SK-N-SH treated with all-trans-retinoic acid at 6 μM for 48 hours (cell line): ENCODE measurements at regions not wholly inside any gene's neighbourhood (a gene's known extent, or its start where the extent isn't known, plus 50 kb on each side); places are given as distances from the start of the nearest gene placed in this dataset.

Experiments
- ATAC-seq: fragments of 200-7000 bp; cut with Tn5 transposase; 3 replicates; pipeline ENCODE4 v1.9.1; 2020; ENCODE audit warnings: mild to moderate bottlenecking, moderate library complexity
- ARNTL ChIP-seq: fragments of 450-650 bp; formaldehyde crosslinking; IDR thresholded peaks from 2 replicates; pipeline ENCODE4 v1.5.0; 2020; ENCODE audit warnings: low read depth, mild to moderate bottlenecking, moderate library complexity, borderline replicate concordance
- BACH2 ChIP-seq: fragments of 250-450 bp; sonication (Bioruptor Pico); IDR thresholded peaks from 2 replicates; pipeline ENCODE4 v1.9.0; 2021; ENCODE audit warnings: mild to moderate bottlenecking, borderline replicate concordance
- CREB5 ChIP-seq: fragments of 250-450 bp; sonication (Bioruptor Pico); IDR thresholded peaks from 2 replicates; pipeline ENCODE4 v1.5.1; 2020; ENCODE audit warnings: low read depth, mild to moderate bottlenecking, moderate library complexity
- CSDC2 ChIP-seq: fragments of 250-450 bp; sonication (Bioruptor Pico); IDR thresholded peaks from 2 replicates; pipeline ENCODE4 v1.5.0; 2020; ENCODE audit warnings: mild to moderate bottlenecking, moderate library complexity
- CSRNP3 ChIP-seq: fragments of 250-450 bp; sonication (Bioruptor Pico); IDR thresholded peaks from 2 replicates; pipeline ENCODE4 v1.5.1; 2021; ENCODE audit warnings: mild to moderate bottlenecking, moderate library complexity
- ESRRG ChIP-seq: fragments of 250-450 bp; sonication (Bioruptor Pico); IDR thresholded peaks from 2 replicates; pipeline ENCODE4 v1.6.1; 2021; ENCODE audit warnings: mild to moderate bottlenecking
- GLIS3 ChIP-seq: fragments of 250-450 bp; sonication (Bioruptor Pico); IDR thresholded peaks from 2 replicates; pipeline ENCODE4 v1.5.0; 2020; ENCODE audit warnings: mild to moderate bottlenecking, moderate library complexity
- ISL1 ChIP-seq: fragments of 250-450 bp; sonication (Bioruptor Pico); IDR thresholded peaks from 2 replicates; pipeline ENCODE4 v2.1.2; 2022; ENCODE audit warnings: mild to moderate bottlenecking, moderate library complexity
- OSR1 ChIP-seq: fragments of 250-450 bp; sonication (Bioruptor Pico); IDR thresholded peaks from 2 replicates; pipeline ENCODE4 v1.8.0; 2022; ENCODE audit warnings: moderate library complexity, mild to moderate bottlenecking, inconsistent platforms
- PPARA ChIP-seq: fragments of 250-450 bp; sonication (Bioruptor Pico); IDR thresholded peaks from 2 replicates; pipeline ENCODE4 v1.5.0; 2020; ENCODE audit warnings: mild to moderate bottlenecking, borderline replicate concordance
- RARB ChIP-seq: fragments of 250-450 bp; sonication (Bioruptor Pico); IDR thresholded peaks from 2 replicates; pipeline ENCODE4 v1.8.0; 2021; ENCODE audit warnings: mild to moderate bottlenecking, moderate library complexity
- TCF4 ChIP-seq: fragments of 250-450 bp; sonication (Bioruptor Pico); IDR thresholded peaks from 2 replicates; pipeline ENCODE4 v1.8.0; 2021; ENCODE audit warnings: mild to moderate bottlenecking, moderate library complexity, borderline replicate concordance
- ZC3H10 ChIP-seq: fragments of 250-450 bp; sonication (Bioruptor Pico); IDR thresholded peaks from 2 replicates; pipeline ENCODE4 v1.5.1; 2021; ENCODE audit warnings: mild to moderate bottlenecking, moderate library complexity
- ZFP3 ChIP-seq: fragments of 250-450 bp; sonication (Bioruptor Pico); IDR thresholded peaks from 2 replicates; pipeline ENCODE4 v1.5.0; 2020; ENCODE audit warnings: mild to moderate bottlenecking, moderate library complexity
- ZFP30 ChIP-seq: fragments of 450-650 bp; formaldehyde crosslinking; IDR thresholded peaks from 2 replicates; pipeline ENCODE4 v1.5.0; 2022; ENCODE audit warnings: mild to moderate bottlenecking, moderate library complexity
- ZNF565 ChIP-seq: fragments of 450-650 bp; formaldehyde crosslinking; conservative IDR thresholded peaks from 2 replicates; pipeline ENCODE4 v1.5.0; 2020; ENCODE audit warnings: low read depth, mild to moderate bottlenecking, moderate library complexity
- ZNF70 ChIP-seq: fragments of 450-650 bp; formaldehyde crosslinking; IDR thresholded peaks from 2 replicates; pipeline ENCODE4 v1.5.0; 2020; ENCODE audit warnings: mild to moderate bottlenecking, moderate library complexity
- ZNF8 ChIP-seq: fragments of 450-650 bp; formaldehyde crosslinking; IDR thresholded peaks from 2 replicates; pipeline ENCODE4 v1.5.0; 2020; ENCODE audit warnings: mild to moderate bottlenecking, moderate library complexity
- TF ChIP-seq, protein P1 (sequence below): fragments of 250-450 bp; sonication (Bioruptor Pico); IDR thresholded peaks from 2 replicates; pipeline ENCODE4 v1.5.0; 2020; ENCODE audit warnings: mild to moderate bottlenecking, moderate library complexity
- TF ChIP-seq, protein P2 (sequence below): fragments of 250-450 bp; sonication (Bioruptor Pico); IDR thresholded peaks from 2 replicates; pipeline ENCODE4 v1.8.0; 2021; ENCODE audit warnings: low read depth, mild to moderate bottlenecking, moderate library complexity, borderline replicate concordance
- TF ChIP-seq, protein P3 (sequence below): fragments of 250-450 bp; sonication (Bioruptor Pico); IDR thresholded peaks from 2 replicates; pipeline ENCODE4 v1.8.0; 2020; ENCODE audit warnings: mild to moderate bottlenecking, moderate library complexity, borderline replicate concordance

GRCh38 chr10:100687143-100688003, 58.0 kb upstream of the PAX2 start:
- no peak for ATAC-seq
- TF ChIP-seq, protein P1, sequence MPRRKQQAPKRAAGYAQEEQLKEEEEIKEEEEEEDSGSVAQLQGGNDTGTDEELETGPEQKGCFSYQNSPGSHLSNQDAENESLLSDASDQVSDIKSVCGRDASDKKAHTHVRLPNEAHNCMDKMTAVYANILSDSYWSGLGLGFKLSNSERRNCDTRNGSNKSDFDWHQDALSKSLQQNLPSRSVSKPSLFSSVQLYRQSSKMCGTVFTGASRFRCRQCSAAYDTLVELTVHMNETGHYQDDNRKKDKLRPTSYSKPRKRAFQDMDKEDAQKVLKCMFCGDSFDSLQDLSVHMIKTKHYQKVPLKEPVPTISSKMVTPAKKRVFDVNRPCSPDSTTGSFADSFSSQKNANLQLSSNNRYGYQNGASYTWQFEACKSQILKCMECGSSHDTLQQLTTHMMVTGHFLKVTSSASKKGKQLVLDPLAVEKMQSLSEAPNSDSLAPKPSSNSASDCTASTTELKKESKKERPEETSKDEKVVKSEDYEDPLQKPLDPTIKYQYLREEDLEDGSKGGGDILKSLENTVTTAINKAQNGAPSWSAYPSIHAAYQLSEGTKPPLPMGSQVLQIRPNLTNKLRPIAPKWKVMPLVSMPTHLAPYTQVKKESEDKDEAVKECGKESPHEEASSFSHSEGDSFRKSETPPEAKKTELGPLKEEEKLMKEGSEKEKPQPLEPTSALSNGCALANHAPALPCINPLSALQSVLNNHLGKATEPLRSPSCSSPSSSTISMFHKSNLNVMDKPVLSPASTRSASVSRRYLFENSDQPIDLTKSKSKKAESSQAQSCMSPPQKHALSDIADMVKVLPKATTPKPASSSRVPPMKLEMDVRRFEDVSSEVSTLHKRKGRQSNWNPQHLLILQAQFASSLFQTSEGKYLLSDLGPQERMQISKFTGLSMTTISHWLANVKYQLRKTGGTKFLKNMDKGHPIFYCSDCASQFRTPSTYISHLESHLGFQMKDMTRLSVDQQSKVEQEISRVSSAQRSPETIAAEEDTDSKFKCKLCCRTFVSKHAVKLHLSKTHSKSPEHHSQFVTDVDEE, result no peak
- TF ChIP-seq CSRNP3 (CRISPR knock-in tag) (no peak), CSDC2 (CRISPR knock-in tag) (no peak), ESRRG (no peak), CREB5 (CRISPR knock-in tag) (no peak), ZFP30 (CRISPR knock-in tag) (no peak), ZNF70 (CRISPR knock-in tag) (no peak), ZC3H10 (CRISPR knock-in tag) (no peak), PPARA (CRISPR knock-in tag) (no peak), BACH2 (CRISPR knock-in tag) (no peak), GLIS3 (CRISPR knock-in tag) (no peak), ZNF565 (no peak), OSR1 (CRISPR knock-in tag) (no peak), ARNTL (CRISPR knock-in tag) (no peak), ZFP3 (CRISPR knock-in tag) (no peak)
- TF ChIP-seq, protein P2, sequence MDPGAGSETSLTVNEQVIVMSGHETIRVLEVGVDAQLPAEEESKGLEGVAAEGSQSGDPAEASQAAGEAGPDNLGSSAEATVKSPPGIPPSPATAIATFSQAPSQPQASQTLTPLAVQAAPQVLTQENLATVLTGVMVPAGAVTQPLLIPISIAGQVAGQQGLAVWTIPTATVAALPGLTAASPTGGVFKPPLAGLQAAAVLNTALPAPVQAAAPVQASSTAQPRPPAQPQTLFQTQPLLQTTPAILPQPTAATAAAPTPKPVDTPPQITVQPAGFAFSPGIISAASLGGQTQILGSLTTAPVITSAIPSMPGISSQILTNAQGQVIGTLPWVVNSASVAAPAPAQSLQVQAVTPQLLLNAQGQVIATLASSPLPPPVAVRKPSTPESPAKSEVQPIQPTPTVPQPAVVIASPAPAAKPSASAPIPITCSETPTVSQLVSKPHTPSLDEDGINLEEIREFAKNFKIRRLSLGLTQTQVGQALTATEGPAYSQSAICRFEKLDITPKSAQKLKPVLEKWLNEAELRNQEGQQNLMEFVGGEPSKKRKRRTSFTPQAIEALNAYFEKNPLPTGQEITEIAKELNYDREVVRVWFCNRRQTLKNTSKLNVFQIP (CRISPR knock-in tag), result no peak
- TF ChIP-seq, protein P3, sequence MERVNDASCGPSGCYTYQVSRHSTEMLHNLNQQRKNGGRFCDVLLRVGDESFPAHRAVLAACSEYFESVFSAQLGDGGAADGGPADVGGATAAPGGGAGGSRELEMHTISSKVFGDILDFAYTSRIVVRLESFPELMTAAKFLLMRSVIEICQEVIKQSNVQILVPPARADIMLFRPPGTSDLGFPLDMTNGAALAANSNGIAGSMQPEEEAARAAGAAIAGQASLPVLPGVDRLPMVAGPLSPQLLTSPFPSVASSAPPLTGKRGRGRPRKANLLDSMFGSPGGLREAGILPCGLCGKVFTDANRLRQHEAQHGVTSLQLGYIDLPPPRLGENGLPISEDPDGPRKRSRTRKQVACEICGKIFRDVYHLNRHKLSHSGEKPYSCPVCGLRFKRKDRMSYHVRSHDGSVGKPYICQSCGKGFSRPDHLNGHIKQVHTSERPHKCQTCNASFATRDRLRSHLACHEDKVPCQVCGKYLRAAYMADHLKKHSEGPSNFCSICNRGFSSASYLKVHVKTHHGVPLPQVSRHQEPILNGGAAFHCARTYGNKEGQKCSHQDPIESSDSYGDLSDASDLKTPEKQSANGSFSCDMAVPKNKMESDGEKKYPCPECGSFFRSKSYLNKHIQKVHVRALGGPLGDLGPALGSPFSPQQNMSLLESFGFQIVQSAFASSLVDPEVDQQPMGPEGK (CRISPR knock-in tag), result no peak

- ATAC-seq, result no peak
- TF ChIP-seq ZFP3 (CRISPR knock-in tag) (no peak), ISL1 (CRISPR knock-in tag) (no peak), BACH2 (CRISPR knock-in tag) (no peak)
Measured at GRCh38 chr10:100688201-100688600, 57.2 kb upstream of the PAX2 start.

- no peak for ATAC-seq
- TF ChIP-seq PPARA (CRISPR knock-in tag) (no peak), GLIS3 (CRISPR knock-in tag) (no peak), ZNF8 (CRISPR knock-in tag) (no peak), ZFP3 (CRISPR knock-in tag) (no peak), ZNF565 (no peak), ISL1 (CRISPR knock-in tag) (no peak), OSR1 (CRISPR knock-in tag) (no peak), RARB (CRISPR knock-in tag) (no peak), TCF4 (no peak), CSDC2 (CRISPR knock-in tag) (no peak), ESRRG (no peak)
- TF ChIP-seq, protein P1, result no peak
Measured at GRCh38 chr10:100693821-100694220, 51.6 kb upstream of the PAX2 start.
